ENCODE measurements at regions not wholly inside any gene's neighbourhood (a gene's known extent, or its start where the extent isn't known, plus 50 kb on each side); places are given as distances from the start of the nearest gene placed in this dataset.

DNA sequence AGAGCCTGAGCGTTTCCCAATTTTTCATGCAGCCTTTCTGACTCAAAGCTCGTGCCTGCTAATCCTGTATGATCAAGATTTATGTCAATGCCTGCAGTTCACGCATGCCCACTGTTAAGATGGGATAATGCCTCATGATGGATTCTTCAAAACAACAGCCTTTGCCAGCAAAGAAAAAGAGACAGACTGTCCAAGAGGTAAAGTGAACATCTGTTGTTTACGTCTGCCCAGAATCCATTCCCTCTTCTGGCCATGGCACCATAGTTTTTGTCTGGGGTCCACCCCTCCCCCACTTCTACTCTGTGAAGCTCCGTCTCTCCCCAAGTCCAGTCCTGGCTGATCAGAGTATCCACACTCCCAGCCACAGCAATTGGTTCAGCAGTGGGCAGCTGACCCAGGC lies 91.9 kb upstream of the EYA2 start (continued):
- TF ChIP-seq HMGA2 (CRISPR knock-in tag; IDR thresholded peaks at IDR 0.05), result no peak

DNA sequence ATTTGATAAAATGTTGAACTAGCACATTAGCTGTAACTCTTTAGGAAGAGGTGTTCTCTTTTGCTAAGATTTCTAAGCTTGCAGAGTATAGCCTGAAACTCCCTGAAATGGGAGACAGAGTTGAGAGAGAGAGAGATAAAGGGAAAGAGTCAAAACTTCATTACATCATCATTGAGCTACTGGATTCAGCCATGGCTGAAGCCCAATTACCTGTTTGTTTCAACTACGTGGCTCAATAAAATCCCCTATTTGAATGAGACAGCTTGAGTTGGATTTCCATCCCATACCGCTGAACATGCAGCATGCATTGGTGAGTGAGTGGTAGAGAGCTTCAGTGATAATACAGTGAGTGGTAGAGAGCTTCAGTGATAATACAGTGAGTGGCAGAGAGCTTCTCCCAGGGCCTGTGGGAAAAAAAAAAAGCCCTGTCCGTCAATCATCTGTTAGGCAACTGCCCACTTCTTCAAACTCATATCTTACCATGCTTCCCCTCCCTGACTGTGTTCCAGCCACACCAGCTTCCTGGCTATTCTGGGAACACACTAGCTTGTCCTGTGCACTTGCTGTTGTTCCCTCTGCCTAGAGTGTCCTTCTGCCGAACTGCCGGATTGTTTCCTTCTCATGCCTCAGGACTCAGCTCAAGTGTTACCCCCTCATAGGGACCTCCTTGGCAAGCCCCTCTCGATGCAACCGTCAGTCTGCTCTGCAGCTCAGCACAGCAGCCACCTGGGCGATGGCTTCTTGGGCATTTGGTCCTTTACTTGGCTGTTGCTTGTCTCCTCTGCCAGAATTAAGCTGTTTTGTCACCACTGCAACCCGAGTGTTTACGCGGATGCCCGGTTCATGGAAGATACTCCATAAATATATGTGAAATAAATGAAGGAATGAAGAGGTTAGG lies 91.3 kb upstream of the EYA2 start:
- H3K4me1 Mint-ChIP-seq, result peaks cover 19% of the 10 kb centered on the region
- H3K36me3 Mint-ChIP-seq, result no peaks in the 10 kb centered on the region
- no peaks in the 10 kb centered on the region; the same call in 1 of the 2 replicates for H3K27me3 Mint-ChIP-seq (ENCODE audit: low read depth)
- no peak overlapping the region for H3K4me3 Mint-ChIP-seq
- H3K27ac Mint-ChIP-seq, result no peak overlapping the region
- TF ChIP-seq ZNF219 (CRISPR knock-in tag; IDR thresholded peaks at IDR 0.05; ENCODE audit: borderline replicate concordance) (no peak), ATF1 (CRISPR knock-in tag; IDR thresholded peaks at IDR 0.05) (no peak), FOXK1 (CRISPR knock-in tag; IDR thresholded peaks at IDR 0.05) (no peak), SP1 (CRISPR knock-in tag; conservative IDR thresholded peaks at IDR 0.05) (no peak), ZNF317 (CRISPR knock-in tag; IDR thresholded peaks at IDR 0.05; ENCODE audit: borderline replicate concordance, low read depth) (no peak), ZNF232 (CRISPR knock-in tag; IDR thresholded peaks at IDR 0.05) (no peak), FOXJ3 (CRISPR knock-in tag; IDR thresholded peaks at IDR 0.05; ENCODE audit: borderline replicate concordance) (no peak)
- TF ChIP-seq, protein P1, sequence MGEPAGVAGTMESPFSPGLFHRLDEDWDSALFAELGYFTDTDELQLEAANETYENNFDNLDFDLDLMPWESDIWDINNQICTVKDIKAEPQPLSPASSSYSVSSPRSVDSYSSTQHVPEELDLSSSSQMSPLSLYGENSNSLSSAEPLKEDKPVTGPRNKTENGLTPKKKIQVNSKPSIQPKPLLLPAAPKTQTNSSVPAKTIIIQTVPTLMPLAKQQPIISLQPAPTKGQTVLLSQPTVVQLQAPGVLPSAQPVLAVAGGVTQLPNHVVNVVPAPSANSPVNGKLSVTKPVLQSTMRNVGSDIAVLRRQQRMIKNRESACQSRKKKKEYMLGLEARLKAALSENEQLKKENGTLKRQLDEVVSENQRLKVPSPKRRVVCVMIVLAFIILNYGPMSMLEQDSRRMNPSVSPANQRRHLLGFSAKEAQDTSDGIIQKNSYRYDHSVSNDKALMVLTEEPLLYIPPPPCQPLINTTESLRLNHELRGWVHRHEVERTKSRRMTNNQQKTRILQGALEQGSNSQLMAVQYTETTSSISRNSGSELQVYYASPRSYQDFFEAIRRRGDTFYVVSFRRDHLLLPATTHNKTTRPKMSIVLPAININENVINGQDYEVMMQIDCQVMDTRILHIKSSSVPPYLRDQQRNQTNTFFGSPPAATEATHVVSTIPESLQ (CRISPR knock-in tag; IDR thresholded peaks at IDR 0.05), result no peak
- TF ChIP-seq, protein P2, sequence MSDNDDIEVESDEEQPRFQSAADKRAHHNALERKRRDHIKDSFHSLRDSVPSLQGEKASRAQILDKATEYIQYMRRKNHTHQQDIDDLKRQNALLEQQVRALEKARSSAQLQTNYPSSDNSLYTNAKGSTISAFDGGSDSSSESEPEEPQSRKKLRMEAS (CRISPR knock-in tag; IDR thresholded peaks at IDR 0.05), result no peak
- TF ChIP-seq, protein P3, sequence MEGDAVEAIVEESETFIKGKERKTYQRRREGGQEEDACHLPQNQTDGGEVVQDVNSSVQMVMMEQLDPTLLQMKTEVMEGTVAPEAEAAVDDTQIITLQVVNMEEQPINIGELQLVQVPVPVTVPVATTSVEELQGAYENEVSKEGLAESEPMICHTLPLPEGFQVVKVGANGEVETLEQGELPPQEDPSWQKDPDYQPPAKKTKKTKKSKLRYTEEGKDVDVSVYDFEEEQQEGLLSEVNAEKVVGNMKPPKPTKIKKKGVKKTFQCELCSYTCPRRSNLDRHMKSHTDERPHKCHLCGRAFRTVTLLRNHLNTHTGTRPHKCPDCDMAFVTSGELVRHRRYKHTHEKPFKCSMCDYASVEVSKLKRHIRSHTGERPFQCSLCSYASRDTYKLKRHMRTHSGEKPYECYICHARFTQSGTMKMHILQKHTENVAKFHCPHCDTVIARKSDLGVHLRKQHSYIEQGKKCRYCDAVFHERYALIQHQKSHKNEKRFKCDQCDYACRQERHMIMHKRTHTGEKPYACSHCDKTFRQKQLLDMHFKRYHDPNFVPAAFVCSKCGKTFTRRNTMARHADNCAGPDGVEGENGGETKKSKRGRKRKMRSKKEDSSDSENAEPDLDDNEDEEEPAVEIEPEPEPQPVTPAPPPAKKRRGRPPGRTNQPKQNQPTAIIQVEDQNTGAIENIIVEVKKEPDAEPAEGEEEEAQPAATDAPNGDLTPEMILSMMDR (IDR thresholded peaks at IDR 0.05), result no peak
- TF ChIP-seq, protein P4, sequence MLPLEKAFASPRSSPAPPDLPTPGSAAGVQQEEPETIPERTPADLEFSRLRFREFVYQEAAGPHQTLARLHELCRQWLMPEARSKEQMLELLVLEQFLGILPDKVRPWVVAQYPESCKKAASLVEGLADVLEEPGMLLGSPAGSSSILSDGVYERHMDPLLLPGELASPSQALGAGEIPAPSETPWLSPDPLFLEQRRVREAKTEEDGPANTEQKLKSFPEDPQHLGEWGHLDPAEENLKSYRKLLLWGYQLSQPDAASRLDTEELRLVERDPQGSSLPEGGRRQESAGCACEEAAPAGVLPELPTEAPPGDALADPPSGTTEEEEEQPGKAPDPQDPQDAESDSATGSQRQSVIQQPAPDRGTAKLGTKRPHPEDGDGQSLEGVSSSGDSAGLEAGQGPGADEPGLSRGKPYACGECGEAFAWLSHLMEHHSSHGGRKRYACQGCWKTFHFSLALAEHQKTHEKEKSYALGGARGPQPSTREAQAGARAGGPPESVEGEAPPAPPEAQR (CRISPR knock-in tag; IDR thresholded peaks at IDR 0.05), result no peak
- TF ChIP-seq, protein P5, sequence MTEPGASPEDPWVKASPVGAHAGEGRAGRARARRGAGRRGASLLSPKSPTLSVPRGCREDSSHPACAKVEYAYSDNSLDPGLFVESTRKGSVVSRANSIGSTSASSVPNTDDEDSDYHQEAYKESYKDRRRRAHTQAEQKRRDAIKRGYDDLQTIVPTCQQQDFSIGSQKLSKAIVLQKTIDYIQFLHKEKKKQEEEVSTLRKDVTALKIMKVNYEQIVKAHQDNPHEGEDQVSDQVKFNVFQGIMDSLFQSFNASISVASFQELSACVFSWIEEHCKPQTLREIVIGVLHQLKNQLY (CRISPR knock-in tag; IDR thresholded peaks at IDR 0.05), result no peak
- TF ChIP-seq, protein P6, sequence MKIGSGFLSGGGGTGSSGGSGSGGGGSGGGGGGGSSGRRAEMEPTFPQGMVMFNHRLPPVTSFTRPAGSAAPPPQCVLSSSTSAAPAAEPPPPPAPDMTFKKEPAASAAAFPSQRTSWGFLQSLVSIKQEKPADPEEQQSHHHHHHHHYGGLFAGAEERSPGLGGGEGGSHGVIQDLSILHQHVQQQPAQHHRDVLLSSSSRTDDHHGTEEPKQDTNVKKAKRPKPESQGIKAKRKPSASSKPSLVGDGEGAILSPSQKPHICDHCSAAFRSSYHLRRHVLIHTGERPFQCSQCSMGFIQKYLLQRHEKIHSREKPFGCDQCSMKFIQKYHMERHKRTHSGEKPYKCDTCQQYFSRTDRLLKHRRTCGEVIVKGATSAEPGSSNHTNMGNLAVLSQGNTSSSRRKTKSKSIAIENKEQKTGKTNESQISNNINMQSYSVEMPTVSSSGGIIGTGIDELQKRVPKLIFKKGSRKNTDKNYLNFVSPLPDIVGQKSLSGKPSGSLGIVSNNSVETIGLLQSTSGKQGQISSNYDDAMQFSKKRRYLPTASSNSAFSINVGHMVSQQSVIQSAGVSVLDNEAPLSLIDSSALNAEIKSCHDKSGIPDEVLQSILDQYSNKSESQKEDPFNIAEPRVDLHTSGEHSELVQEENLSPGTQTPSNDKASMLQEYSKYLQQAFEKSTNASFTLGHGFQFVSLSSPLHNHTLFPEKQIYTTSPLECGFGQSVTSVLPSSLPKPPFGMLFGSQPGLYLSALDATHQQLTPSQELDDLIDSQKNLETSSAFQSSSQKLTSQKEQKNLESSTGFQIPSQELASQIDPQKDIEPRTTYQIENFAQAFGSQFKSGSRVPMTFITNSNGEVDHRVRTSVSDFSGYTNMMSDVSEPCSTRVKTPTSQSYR (CRISPR knock-in tag; IDR thresholded peaks at IDR 0.05), result no peak
- TF ChIP-seq, protein P7, sequence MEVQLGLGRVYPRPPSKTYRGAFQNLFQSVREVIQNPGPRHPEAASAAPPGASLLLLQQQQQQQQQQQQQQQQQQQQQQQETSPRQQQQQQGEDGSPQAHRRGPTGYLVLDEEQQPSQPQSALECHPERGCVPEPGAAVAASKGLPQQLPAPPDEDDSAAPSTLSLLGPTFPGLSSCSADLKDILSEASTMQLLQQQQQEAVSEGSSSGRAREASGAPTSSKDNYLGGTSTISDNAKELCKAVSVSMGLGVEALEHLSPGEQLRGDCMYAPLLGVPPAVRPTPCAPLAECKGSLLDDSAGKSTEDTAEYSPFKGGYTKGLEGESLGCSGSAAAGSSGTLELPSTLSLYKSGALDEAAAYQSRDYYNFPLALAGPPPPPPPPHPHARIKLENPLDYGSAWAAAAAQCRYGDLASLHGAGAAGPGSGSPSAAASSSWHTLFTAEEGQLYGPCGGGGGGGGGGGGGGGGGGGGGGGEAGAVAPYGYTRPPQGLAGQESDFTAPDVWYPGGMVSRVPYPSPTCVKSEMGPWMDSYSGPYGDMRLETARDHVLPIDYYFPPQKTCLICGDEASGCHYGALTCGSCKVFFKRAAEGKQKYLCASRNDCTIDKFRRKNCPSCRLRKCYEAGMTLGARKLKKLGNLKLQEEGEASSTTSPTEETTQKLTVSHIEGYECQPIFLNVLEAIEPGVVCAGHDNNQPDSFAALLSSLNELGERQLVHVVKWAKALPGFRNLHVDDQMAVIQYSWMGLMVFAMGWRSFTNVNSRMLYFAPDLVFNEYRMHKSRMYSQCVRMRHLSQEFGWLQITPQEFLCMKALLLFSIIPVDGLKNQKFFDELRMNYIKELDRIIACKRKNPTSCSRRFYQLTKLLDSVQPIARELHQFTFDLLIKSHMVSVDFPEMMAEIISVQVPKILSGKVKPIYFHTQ (CRISPR knock-in tag; IDR thresholded peaks at IDR 0.05), result no peak
- no peaks in the 10 kb centered on the region for H3K9me3 Mint-ChIP-seq
- no peak for DNase-seq (ENCODE audit: low spot score)
- ATAC-seq, result no peak
- ChIA-PET POLR2A (interaction anchor here (0.5 kb wide), 1 partner anchor 327 kb away, joined by 3 read pairs; no protein-coding TSS in a partner anchor), CTCF (interaction anchor here (1.1 to 1.3 kb wide), 3 partner anchors 10 to 51 kb away, joined by 3 to 6 read pairs (median 5); no protein-coding TSS in a partner anchor)
